GM23248 (cell line): ENCODE measurements at regions not wholly inside any gene's neighbourhood (a gene's known extent, or its start where the extent isn't known, plus 50 kb on each side); places are given as distances from the start of the nearest gene placed in this dataset. TPM values are rescaled to one million over a fixed set of nuclear protein-coding genes. Genes with fewer than 3 reads are reported as not detected.

ENCODE experiments used
- DNase-seq: peaks from one replicate; pipeline ENCODE4 v3.0.0-alpha.2; 2015
- H2AFZ ChIP-seq: fragments of 200-600 bp; sonication (generic); 2 replicates; pipeline ENCODE4 v1.6.1; 2016; ENCODE audit warnings: antibody characterized with exemption
- H3F3A ChIP-seq: fragments of 200-600 bp; sonication (generic); 2 replicates; pipeline ENCODE4 v1.6.1; 2016; ENCODE audit warnings: mild to moderate bottlenecking, antibody characterized with exemption, mixed run types; ENCODE audit not compliant: insufficient read depth
- H3K27ac ChIP-seq: fragments of 200-600 bp; sonication (generic); 2 replicates; pipeline ENCODE4 v1.5.1; 2016; ENCODE audit warnings: mild to moderate bottlenecking
- H3K27me3 ChIP-seq: fragments of 200-600 bp; sonication (generic); replicated peaks from 2 replicates; pipeline ENCODE4 v1.6.1; 2016; ENCODE audit warnings: mild to moderate bottlenecking; ENCODE audit not compliant: insufficient read depth
- H3K36me3 ChIP-seq: fragments of 200-600 bp; sonication (generic); 2 replicates; pipeline ENCODE4 v1.6.1; 2016; ENCODE audit warnings: low read depth, mild to moderate bottlenecking
- H3K4me1 ChIP-seq: fragments of 200-600 bp; sonication (generic); 2 replicates; pipeline ENCODE4 v1.6.1; 2016; ENCODE audit warnings: mild to moderate bottlenecking; ENCODE audit not compliant: insufficient read depth
- H3K4me2 ChIP-seq: fragments of 200-600 bp; sonication (generic); one replicate; pipeline ENCODE4 v1.6.1; 2016; ENCODE audit warnings: mild to moderate bottlenecking; ENCODE audit not compliant: unreplicated experiment
- H3K4me3 ChIP-seq: fragments of 200-600 bp; sonication (generic); 2 replicates; pipeline ENCODE4 v1.5.1; 2016; ENCODE audit warnings: mild to moderate bottlenecking
- H3K79me2 ChIP-seq: fragments of 200-600 bp; sonication (generic); 2 replicates; pipeline ENCODE4 v1.6.1; 2016; ENCODE audit warnings: mild to moderate bottlenecking; ENCODE audit not compliant: insufficient read depth
- H3K9ac ChIP-seq: fragments of 200-600 bp; sonication (generic); 2 replicates; pipeline ENCODE4 v1.6.1; 2016; ENCODE audit warnings: mild to moderate bottlenecking
- H3K9me2 ChIP-seq: fragments of 200-600 bp; sonication (generic); 2 replicates; pipeline ENCODE4 v1.6.1; 2016; ENCODE audit warnings: mixed run types, mild to moderate bottlenecking, moderate library complexity; ENCODE audit not compliant: insufficient read depth
- H3K9me3 ChIP-seq: fragments of 200-600 bp; sonication (generic); one replicate; pipeline ENCODE4 v1.6.1; 2017; ENCODE audit warnings: low read depth
- H4K20me1 ChIP-seq: fragments of 200-600 bp; sonication (generic); 2 replicates; pipeline ENCODE4 v1.6.0; 2016; ENCODE audit not compliant: insufficient read depth
- EZH2 ChIP-seq: fragments of 200-600 bp; sonication (generic); IDR thresholded peaks from 2 replicates; pipeline ENCODE4 v1.6.1; 2018; ENCODE audit warnings: antibody characterized with exemption, mild to moderate bottlenecking; ENCODE audit not compliant: insufficient read depth, poor library complexity, severe bottlenecking
- EZH2phosphoT487 ChIP-seq: fragments of 200-600 bp; sonication (generic); IDR thresholded peaks from 2 replicates; pipeline ENCODE4 v1.6.1; 2018; ENCODE audit warnings: antibody characterized with exemption, moderate library complexity, mild to moderate bottlenecking, low read depth; ENCODE audit not compliant: insufficient read depth
- WGBS, 2 experiments: methylation state at CpG; one replicate each; pipeline ENCODE4 v1.1.6; 2015 to 2017; ENCODE audit warnings: low lambda C conversion rate in 2 of 2, low coverage in 1 of 2; ENCODE audit errors: missing lambda C conversion rate in 2 of 2; 5-methylcytosine and 5-hydroxymethylcytosine counted together
- in situ Hi-C: fragments of 300-500 bp; cut with MboI; formaldehyde crosslinking; loops from 2 replicates; pipeline ENCODE4 v1.15.0; 2020
- microRNA-seq: library from miRNA; unstranded; fragments of <30 nt; microRNA quantifications from one replicate; pipeline ENCODE4, GENCODE V29; 2016; ENCODE audit warnings: borderline number of aligned reads

DNA sequence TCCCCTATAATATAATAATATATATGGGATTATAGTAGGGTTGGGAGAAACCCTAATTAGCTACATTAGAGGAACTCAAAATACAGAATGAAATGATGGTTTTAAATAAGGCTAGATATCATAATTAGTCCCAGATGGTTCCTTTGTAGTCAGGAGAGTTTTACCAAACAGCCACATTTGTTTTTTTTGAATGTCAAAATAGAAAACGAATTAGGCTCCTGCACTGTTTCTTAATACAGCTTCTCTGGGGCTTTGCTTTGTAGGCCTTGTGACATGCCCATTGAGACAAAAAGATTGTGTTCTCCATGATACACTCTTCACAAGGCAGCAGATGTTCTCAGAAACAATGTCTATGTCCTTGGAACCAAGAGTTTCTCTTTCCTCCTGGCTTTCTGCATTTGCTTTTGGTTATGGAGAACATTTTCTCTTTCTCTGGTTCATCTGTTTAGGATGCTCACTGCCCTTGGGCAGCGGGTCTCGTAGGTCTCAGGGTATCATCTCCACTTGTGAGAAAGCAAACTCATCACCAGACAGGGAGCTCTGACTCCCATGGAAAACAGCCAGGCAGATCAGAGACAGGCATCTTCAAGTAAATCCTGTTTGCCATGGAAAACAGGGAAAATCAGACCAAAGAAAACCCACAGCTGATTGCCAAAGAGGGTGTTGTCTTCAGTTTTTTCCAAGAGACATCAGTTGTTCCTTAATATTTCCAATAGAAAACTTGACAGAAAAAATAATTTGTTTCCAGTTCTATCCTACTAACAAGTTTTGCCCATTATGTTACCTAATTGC lies 54.1 kb upstream of the RPS23 start:
- peak overlapping the region; percentile 88 for H3K27ac ChIP-seq
- in situ Hi-C loops = loop anchor here (25.0 kb wide), 1 partner anchor 730 kb away; no protein-coding TSS in a partner anchor
- H3K9me3 ChIP-seq = no peaks in the 10 kb centered on the region
- H3K4me3 ChIP-seq = no peak overlapping the region
- H3K36me3 ChIP-seq = no peaks in the 10 kb centered on the region
- peaks cover 60% of the 10 kb centered on the region for H3K4me1 ChIP-seq
- no peaks in the 10 kb centered on the region for H4K20me1 ChIP-seq
- no peaks in the 10 kb centered on the region for H3K27me3 ChIP-seq
- peak overlapping the region; percentile 73 for H2AFZ ChIP-seq
- 6 to 9% methylated on average over 3 of the region's 3 CpGs for WGBS, 2 experiments
- TF ChIP-seq EZH2 = no peak
- TF ChIP-seq EZH2phosphoT487 = no peak
- no peaks in the 10 kb centered on the region for H3K9me2 ChIP-seq
- H3K79me2 ChIP-seq = no peaks in the 10 kb centered on the region
- peaks cover 48% of the 10 kb centered on the region for H3F3A ChIP-seq
- H3K9ac ChIP-seq = peak overlapping the region; percentile 34
- DNase-seq = peak; percentile 49
- peak overlapping the region; percentile 39 for H3K4me2 ChIP-seq

DNA sequence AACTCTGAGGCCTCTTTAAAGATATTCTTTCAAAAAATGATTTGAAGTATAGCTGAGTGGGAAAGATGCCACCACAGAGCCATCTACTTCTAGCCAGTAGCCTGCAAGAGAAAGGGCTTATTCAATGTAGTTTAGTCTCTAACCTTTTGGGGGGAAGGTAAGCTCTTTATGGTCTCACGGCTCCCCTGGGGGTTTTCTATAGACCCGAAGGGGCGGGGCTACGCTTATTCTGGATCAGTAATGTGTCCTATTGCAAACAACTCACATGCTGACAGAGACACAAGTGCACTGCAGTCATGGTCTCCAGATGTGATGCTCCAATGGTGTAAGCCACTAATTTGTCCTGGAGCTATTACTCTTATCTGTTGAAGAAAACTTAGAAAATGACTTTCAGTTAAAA lies 53.4 kb upstream of the RPS23 start:
- H3K79me2 ChIP-seq = no peaks in the 10 kb centered on the region
- in situ Hi-C loops = loop anchor here (25.0 kb wide), 1 partner anchor 731 kb away; no protein-coding TSS in a partner anchor
- peaks cover 41% of the 10 kb centered on the region for H3F3A ChIP-seq
- no peak overlapping the region for H3K4me2 ChIP-seq
- no peak overlapping the region for H2AFZ ChIP-seq
- TF ChIP-seq EZH2phosphoT487 (no peak), EZH2 (no peak)
- no peaks in the 10 kb centered on the region for H3K27me3 ChIP-seq
- WGBS, 2 experiments = 26% methylated on average over 4 of the region's 4 CpGs
- no peak overlapping the region for H3K9ac ChIP-seq
- DNase-seq = no peak
- no peaks in the 10 kb centered on the region for H3K9me3 ChIP-seq
- H3K4me3 ChIP-seq = no peak overlapping the region
- no peak overlapping the region for H3K27ac ChIP-seq
- no peaks in the 10 kb centered on the region for H3K9me2 ChIP-seq
- H3K36me3 ChIP-seq = no peaks in the 10 kb centered on the region
- no peaks in the 10 kb centered on the region for H4K20me1 ChIP-seq
- H3K4me1 ChIP-seq = peaks cover 53% of the 10 kb centered on the region

DNA sequence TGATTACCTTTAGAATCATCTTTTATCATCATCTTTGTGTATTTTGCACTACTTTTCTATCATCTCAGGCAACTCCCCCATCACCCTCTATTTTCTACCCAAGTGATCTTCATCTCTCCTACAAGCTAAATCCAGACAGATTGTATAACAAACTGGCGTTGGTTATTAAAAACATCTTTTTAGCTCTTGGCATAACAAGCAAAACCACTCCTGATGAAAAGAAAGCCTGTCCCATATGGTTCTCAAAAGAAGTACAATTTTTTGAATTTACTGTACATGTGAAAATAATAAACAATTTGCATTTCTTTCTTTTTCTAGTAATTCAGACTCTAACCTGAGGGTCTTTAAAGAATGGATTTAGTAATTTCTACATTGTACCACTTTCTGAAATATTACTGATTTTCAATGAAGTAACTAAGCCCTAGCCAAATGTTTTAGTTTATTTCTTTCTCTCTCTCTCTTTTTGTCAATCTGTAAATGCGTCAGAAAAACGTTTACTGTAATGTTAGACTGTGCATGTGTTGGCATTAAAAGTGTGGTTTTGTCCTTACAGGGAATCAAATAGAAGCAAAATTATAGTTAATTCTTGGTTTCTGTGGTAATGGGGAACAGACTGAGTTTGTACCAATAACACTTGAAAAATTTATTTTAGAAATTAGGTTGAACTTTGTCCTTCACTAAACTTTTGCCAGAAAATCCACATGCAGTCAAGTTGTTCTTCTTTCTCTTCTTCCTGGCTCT lies 52.5 kb upstream of the RPS23 start:
- 42 to 45% methylated on average over 3 of the region's 3 CpGs for WGBS, 2 experiments
- H3K4me2 ChIP-seq = no peak overlapping the region
- no peak for DNase-seq
- no peaks in the 10 kb centered on the region for H3K36me3 ChIP-seq
- no peaks in the 10 kb centered on the region for H3K9me3 ChIP-seq
- H3K79me2 ChIP-seq = no peaks in the 10 kb centered on the region
- H3K9ac ChIP-seq = no peak overlapping the region
- H3K9me2 ChIP-seq = no peaks in the 10 kb centered on the region
- H3K4me3 ChIP-seq = no peak overlapping the region
- in situ Hi-C loops = loop anchor here (25.0 kb wide), 1 partner anchor 732 kb away; no protein-coding TSS in a partner anchor
- no peak overlapping the region for H3K27ac ChIP-seq
- H2AFZ ChIP-seq = no peak overlapping the region
- peaks cover 45% of the 10 kb centered on the region for H3K4me1 ChIP-seq
- H4K20me1 ChIP-seq = no peaks in the 10 kb centered on the region
- peaks cover 33% of the 10 kb centered on the region for H3F3A ChIP-seq
- H3K27me3 ChIP-seq = no peaks in the 10 kb centered on the region
- TF ChIP-seq EZH2phosphoT487 = no peak
- no peak for TF ChIP-seq EZH2

DNA sequence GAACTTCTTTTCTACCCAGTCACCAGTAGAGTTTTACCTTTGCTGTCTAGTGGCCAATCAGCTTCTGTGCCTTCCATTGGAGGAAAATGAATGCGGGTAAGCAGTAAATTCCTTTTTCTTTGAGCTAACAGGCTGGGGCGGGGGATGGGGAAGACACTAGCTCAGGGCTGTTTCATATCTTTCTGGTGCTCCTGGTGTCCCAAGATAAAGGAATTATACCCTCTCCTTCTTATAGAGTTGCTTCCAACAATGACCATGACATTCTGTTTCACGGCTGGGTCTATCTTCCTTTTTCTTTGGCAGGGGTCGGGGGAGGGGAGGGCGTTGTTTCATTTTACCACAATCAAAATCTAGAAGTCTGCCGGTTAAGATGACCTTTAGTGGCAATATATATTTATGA lies 51.2 kb upstream of the RPS23 start:
- Histone ChIP-seq H3K4me1 (peaks cover 31% of the 10 kb centered on the region), H3K4me2 (no peak overlapping the region), H3K27ac (no peak overlapping the region), H3K79me2 (no peaks in the 10 kb centered on the region), H3K9me3 (no peaks in the 10 kb centered on the region), H4K20me1 (no peaks in the 10 kb centered on the region), H3K9me2 (no peaks in the 10 kb centered on the region), H3K36me3 (no peaks in the 10 kb centered on the region), H3F3A (peaks cover 20% of the 10 kb centered on the region), H3K9ac (no peak overlapping the region), H3K27me3 (no peaks in the 10 kb centered on the region), H3K4me3 (no peak overlapping the region), H2AFZ (no peak overlapping the region)
- 91 to 93% methylated on average over 6 of the region's 6 CpGs for WGBS, 2 experiments
- TF ChIP-seq EZH2phosphoT487 = no peak
- no peak for TF ChIP-seq EZH2
- no peak for DNase-seq
- in situ Hi-C loops = loop anchor here (25.0 kb wide), 1 partner anchor 733 kb away; no protein-coding TSS in a partner anchor

Small RNA genes lying in the stretch of these regions (microRNA-seq; reads per million reads assigned to microRNA genes)
- gene MIR3977 = not detected
